HFFc6 (cell line): ENCODE measurements at regions not wholly inside any gene's neighbourhood (a gene's known extent, or its start where the extent isn't known, plus 50 kb on each side); places are given as distances from the start of the nearest gene placed in this dataset.

Experiments
- DNase-seq: peaks from one replicate; pipeline ENCODE4 v3.0.0-alpha.2; 2018
- H3K27ac Mint-ChIP-seq: 2 replicates; pipeline ENCODE4 v1.8.0; 2020; ENCODE audit warnings: mild to moderate bottlenecking, mixed read lengths
- H3K27me3 Mint-ChIP-seq: 2 replicates; pipeline ENCODE4 v1.8.0; 2021; ENCODE audit warnings: mild to moderate bottlenecking, moderate library complexity, mixed read lengths; ENCODE audit not compliant: insufficient read depth
- H3K36me3 Mint-ChIP-seq: 2 replicates; pipeline ENCODE4 v1.8.0; 2021; ENCODE audit warnings: low read depth, mixed read lengths
- H3K4me1 Mint-ChIP-seq: 2 replicates; pipeline ENCODE4 v1.8.0; 2020; ENCODE audit warnings: low read depth, mixed read lengths
- H3K4me3 Mint-ChIP-seq: 2 replicates; pipeline ENCODE4 v1.8.0; 2020; ENCODE audit warnings: mild to moderate bottlenecking, moderate library complexity, mixed read lengths
- H3K9me3 Mint-ChIP-seq: 2 replicates; pipeline ENCODE4 v1.8.0; 2020; ENCODE audit warnings: mild to moderate bottlenecking, mixed read lengths
- CTCF ChIP-seq: fragments of 200-600 bp; sonication (generic); IDR thresholded peaks from 2 replicates; pipeline ENCODE4 v1.5.0; 2021; ENCODE audit warnings: antibody characterized with exemption, mild to moderate bottlenecking

- Mint-ChIP-seq H3K4me1 (peaks cover 41% of the 10 kb centered on the region), H3K36me3 (no peaks in the 10 kb centered on the region), H3K27me3 (no peaks in the 10 kb centered on the region), H3K9me3 (no peaks in the 10 kb centered on the region), H3K27ac (no peak overlapping the region), H3K4me3 (no peak overlapping the region)
- TF ChIP-seq CTCF: no peak
- DNase-seq: no peak
These were observed 1298.8 kb downstream of the PLA2G4A start for GRCh38 chr1:188127507-188127906.

- peak; percentile 73 for DNase-seq
- no peaks in the 10 kb centered on the region for H3K9me3 Mint-ChIP-seq
- no peaks in the 10 kb centered on the region for H3K27me3 Mint-ChIP-seq
- TF ChIP-seq CTCF: peak; percentile 72
- peaks cover 31% of the 10 kb centered on the region for H3K4me1 Mint-ChIP-seq
- no peaks in the 10 kb centered on the region for H3K36me3 Mint-ChIP-seq
- H3K4me3 Mint-ChIP-seq: no peak overlapping the region
- H3K27ac Mint-ChIP-seq: no peak overlapping the region; the same call in 1 of the 2 replicates
These were observed 1300.0 kb downstream of the PLA2G4A start for GRCh38 chr1:188128761-188129160.

GRCh38 chr1:188129856-188130838 is 1301.4 kb downstream of the PLA2G4A start:
- H3K9me3 Mint-ChIP-seq: no peaks in the 10 kb centered on the region
- TF ChIP-seq CTCF: no peak
- H3K36me3 Mint-ChIP-seq: no peaks in the 10 kb centered on the region
- H3K27me3 Mint-ChIP-seq: no peaks in the 10 kb centered on the region
- peaks cover 31% of the 10 kb centered on the region for H3K4me1 Mint-ChIP-seq
- no peak overlapping the region for H3K27ac Mint-ChIP-seq
- H3K4me3 Mint-ChIP-seq: peak overlapping the region; percentile 6; the same call in 1 of the 2 replicates
- DNase-seq: no peak

- H3K36me3 Mint-ChIP-seq: no peaks in the 10 kb centered on the region
- H3K27ac Mint-ChIP-seq: no peak overlapping the region
- no peaks in the 10 kb centered on the region for H3K27me3 Mint-ChIP-seq
- H3K4me3 Mint-ChIP-seq: no peak overlapping the region
- no peaks in the 10 kb centered on the region; the same call in 1 of the 2 replicates for H3K4me1 Mint-ChIP-seq
- DNase-seq: no peak
- H3K9me3 Mint-ChIP-seq: no peaks in the 10 kb centered on the region
- no peak for TF ChIP-seq CTCF
These were observed 1308.5 kb downstream of the PLA2G4A start for GRCh38 chr1:188137221-188137620.

- Mint-ChIP-seq H3K4me1 (no peaks in the 10 kb centered on the region; the same call in 1 of the 2 replicates), H3K27me3 (no peaks in the 10 kb centered on the region; the same call in 1 of the 2 replicates), H3K4me3 (no peak overlapping the region), H3K36me3 (no peaks in the 10 kb centered on the region), H3K9me3 (no peaks in the 10 kb centered on the region), H3K27ac (no peak overlapping the region)
- DNase-seq: no peak
- no peak for TF ChIP-seq CTCF
These were observed 1312.2 kb downstream of the PLA2G4A start for GRCh38 chr1:188140958-188141357.
